ENCODE measurements at regions not wholly inside any gene's neighbourhood (a gene's known extent, or its start where the extent isn't known, plus 50 kb on each side); places are given as distances from the start of the nearest gene placed in this dataset.

DNA sequence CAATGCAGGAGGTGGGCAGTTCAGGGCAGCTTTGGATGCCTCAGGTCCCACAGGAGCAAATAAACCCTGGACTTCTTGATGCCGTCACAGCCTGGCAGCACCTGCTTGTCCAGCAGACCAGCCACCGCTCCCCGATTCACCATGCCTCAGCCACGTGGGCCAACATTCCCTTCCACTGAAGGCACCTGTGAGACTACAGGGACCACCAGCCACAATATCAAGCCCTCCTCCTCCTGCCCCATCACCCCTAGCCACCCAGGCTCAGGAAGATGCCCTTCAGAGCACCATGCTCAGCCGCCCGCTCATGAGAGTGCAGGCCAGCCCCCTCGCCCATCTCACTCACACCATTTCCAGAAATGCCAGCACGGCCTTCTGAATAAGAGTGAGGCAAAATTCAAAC, 234.7 kb downstream of the SYK start:
- in situ Hi-C loops (cut with MboI; ENCODE audit: low sequenced_read_pairs, unreplicated experiment), result no loop called here
- no peak for DNase-seq (ENCODE audit: low spot score)
- TF ChIP-seq, protein P1, sequence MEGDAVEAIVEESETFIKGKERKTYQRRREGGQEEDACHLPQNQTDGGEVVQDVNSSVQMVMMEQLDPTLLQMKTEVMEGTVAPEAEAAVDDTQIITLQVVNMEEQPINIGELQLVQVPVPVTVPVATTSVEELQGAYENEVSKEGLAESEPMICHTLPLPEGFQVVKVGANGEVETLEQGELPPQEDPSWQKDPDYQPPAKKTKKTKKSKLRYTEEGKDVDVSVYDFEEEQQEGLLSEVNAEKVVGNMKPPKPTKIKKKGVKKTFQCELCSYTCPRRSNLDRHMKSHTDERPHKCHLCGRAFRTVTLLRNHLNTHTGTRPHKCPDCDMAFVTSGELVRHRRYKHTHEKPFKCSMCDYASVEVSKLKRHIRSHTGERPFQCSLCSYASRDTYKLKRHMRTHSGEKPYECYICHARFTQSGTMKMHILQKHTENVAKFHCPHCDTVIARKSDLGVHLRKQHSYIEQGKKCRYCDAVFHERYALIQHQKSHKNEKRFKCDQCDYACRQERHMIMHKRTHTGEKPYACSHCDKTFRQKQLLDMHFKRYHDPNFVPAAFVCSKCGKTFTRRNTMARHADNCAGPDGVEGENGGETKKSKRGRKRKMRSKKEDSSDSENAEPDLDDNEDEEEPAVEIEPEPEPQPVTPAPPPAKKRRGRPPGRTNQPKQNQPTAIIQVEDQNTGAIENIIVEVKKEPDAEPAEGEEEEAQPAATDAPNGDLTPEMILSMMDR (IDR thresholded peaks at IDR 0.05; ENCODE audit: borderline replicate concordance, control extremely low read depth, extremely low read depth, insufficient read depth, missing control alignments), result no peak

DNA sequence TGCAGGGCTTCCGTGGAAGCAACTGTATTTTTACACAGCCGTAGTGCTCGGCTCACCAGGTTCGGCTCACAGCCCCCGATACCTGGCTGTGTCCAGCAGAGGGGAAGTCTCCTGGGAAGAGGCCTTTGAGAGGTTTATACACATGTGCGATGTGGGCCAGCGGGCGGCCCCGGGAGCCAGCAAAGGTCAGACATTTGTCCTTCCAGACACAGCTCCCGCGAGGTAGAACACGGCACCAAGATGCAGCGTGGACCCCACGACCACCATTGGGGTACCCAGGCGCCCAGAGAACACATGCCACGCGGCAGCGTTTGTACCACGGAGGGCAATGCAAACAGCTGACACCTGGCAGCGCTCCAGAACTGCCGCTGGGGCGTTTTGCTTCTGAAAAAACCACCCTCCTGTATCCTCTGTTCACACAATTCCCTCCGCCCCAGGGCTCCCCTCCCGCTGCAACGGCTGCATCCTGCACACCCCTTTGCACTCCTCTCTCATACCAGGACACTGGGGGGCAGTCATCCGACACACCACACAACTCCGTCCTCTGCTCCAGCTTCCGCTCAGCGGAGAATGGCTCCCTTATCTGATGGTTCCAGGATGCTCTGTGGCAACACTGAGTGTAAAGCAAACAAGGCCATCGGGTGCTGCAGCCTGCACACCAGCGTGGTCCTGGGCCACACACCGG, 235.3 kb downstream of the SYK start:
- TF ChIP-seq, protein P1 (IDR thresholded peaks at IDR 0.05; ENCODE audit: borderline replicate concordance, control extremely low read depth, extremely low read depth, insufficient read depth, missing control alignments), result peak; percentile 25
- in situ Hi-C loops (cut with MboI; ENCODE audit: low sequenced_read_pairs, unreplicated experiment), result no loop called here
- DNase-seq (ENCODE audit: low spot score), result peak; percentile 73

GRCh38 chr9:91037511-91038482, 236.2 kb downstream of the SYK start:
- TF ChIP-seq, protein P1 (IDR thresholded peaks at IDR 0.05; ENCODE audit: borderline replicate concordance, control extremely low read depth, extremely low read depth, insufficient read depth, missing control alignments), result no peak
- DNase-seq (ENCODE audit: low spot score), result no peak
- in situ Hi-C loops (cut with MboI; ENCODE audit: low sequenced_read_pairs, unreplicated experiment), result no loop called here

GRCh38 chr9:91038483-91039124, 237.0 kb downstream of the SYK start:
- TF ChIP-seq, protein P1 (IDR thresholded peaks at IDR 0.05; ENCODE audit: borderline replicate concordance, control extremely low read depth, extremely low read depth, insufficient read depth, missing control alignments), result no peak
- in situ Hi-C loops (cut with MboI; ENCODE audit: low sequenced_read_pairs, unreplicated experiment), result no loop called here
- DNase-seq (ENCODE audit: low spot score), result no peak

- DNase-seq (ENCODE audit: low spot score), result no peak
- in situ Hi-C loops (cut with MboI; ENCODE audit: low sequenced_read_pairs, unreplicated experiment), result no loop called here
- TF ChIP-seq, protein P1 (IDR thresholded peaks at IDR 0.05; ENCODE audit: borderline replicate concordance, control extremely low read depth, extremely low read depth, insufficient read depth, missing control alignments), result no peak
These were observed 237.7 kb downstream of the SYK start for GRCh38 chr9:91039125-91039834.

GRCh38 chr9:91039835-91040140, 238.2 kb downstream of the SYK start:
- in situ Hi-C loops (cut with MboI; ENCODE audit: low sequenced_read_pairs, unreplicated experiment), result loop anchor here (10.0 kb wide), 1 partner anchor 385 kb away; the partner anchor contains the start of gene NFIL3
- no peak for DNase-seq (ENCODE audit: low spot score)
- TF ChIP-seq, protein P1 (IDR thresholded peaks at IDR 0.05; ENCODE audit: borderline replicate concordance, control extremely low read depth, extremely low read depth, insufficient read depth, missing control alignments), result no peak
